ENCODE measurements at regions not wholly inside any gene's neighbourhood (a gene's known extent, or its start where the extent isn't known, plus 50 kb on each side); places are given as distances from the start of the nearest gene placed in this dataset.

- FAIRE-seq (no peak), ATAC-seq (no peak), DNase-seq (ENCODE audit: extremely low read depth in 1 of 4, low spot score in 3 of 4) (no peak)
- ChIA-PET POLR2A (no interaction called here), CTCF (ENCODE audit: low intra/inter-chr PET ratio) (no interaction called here)
- Histone ChIP-seq H3K4me1 (replicated peaks in 1 of 2; ENCODE audit: control insufficient read depth in 2 of 2, insufficient read depth in 2 of 2, low read length in 2 of 2) (no peaks in the 10 kb centered on the region), H3K4me3 (no peak overlapping the region), H2AFZ (ENCODE audit: low read depth, low read length) (no peak overlapping the region), H3K4me2 (ENCODE audit: insufficient read depth, low read length) (no peak overlapping the region), H3K9me3 (replicated peaks; ENCODE audit: control insufficient read depth, insufficient read depth, low read depth, low read length) (no peaks in the 10 kb centered on the region), H3K9ac (ENCODE audit: insufficient read depth in 1 of 2, low read depth in 2 of 2, low read length in 2 of 2) (no peak overlapping the region), H3K27ac (ENCODE audit: extremely low read depth, low read depth, low read length) (no peak overlapping the region), H3K27me3 (ENCODE audit: control insufficient read depth in 2 of 2, insufficient read depth in 2 of 2, low read length in 2 of 2) (no peaks in the 10 kb centered on the region), H3K36me3 (ENCODE audit: control insufficient read depth, insufficient read depth, low read length) (no peaks in the 10 kb centered on the region), H3K79me2 (ENCODE audit: control insufficient read depth, insufficient read depth, low read length) (no peaks in the 10 kb centered on the region), H4K20me1 (replicated peaks; ENCODE audit: control insufficient read depth, insufficient read depth, low read length) (no peaks in the 10 kb centered on the region), H3K9me1 (ENCODE audit: control insufficient read depth, insufficient read depth, low read length) (no peaks in the 10 kb centered on the region)
- intact Hi-C loops (cut with micrococcal nuclease) (no loop called here), in situ Hi-C loops (cut with MboI) (no loop called here)
- 0% methylated on average over 2 of the region's 2 CpGs for WGBS (ENCODE audit: insufficient coverage, low coverage, missing lambda C conversion rate)
- BruUV-seq (replicated peaks) = no TSS peak
- TF ChIP-seq TRIM24 (IDR thresholded peaks at IDR 0.05) (no peak), IRF1 (CRISPR knock-in tag; IDR thresholded peaks at IDR 0.05; ENCODE audit: borderline replicate concordance) (no peak), GMEB1 (CRISPR knock-in tag; IDR thresholded peaks at IDR 0.05) (no peak), BMI1 (IDR thresholded peaks at IDR 0.05; ENCODE audit: low read length) (no peak), KAT8 (IDR thresholded peaks at IDR 0.05; ENCODE audit: low read depth) (no peak), THRB (CRISPR knock-in tag; conservative IDR thresholded peaks at IDR 0.05) (no peak), ZSCAN32 (CRISPR knock-in tag; IDR thresholded peaks at IDR 0.05) (no peak), HES1 (IDR thresholded peaks at IDR 0.05; ENCODE audit: low read depth) (no peak), ID3 (CRISPR knock-in tag; IDR thresholded peaks at IDR 0.05) (no peak), ID3 (tag; IDR thresholded peaks at IDR 0.05) (no peak), NR1H2 (CRISPR knock-in tag; IDR thresholded peaks at IDR 0.05) (no peak), ZBTB1 (CRISPR knock-in tag; IDR thresholded peaks at IDR 0.05; ENCODE audit: borderline replicate concordance, low read depth) (no peak), BDP1 (IDR thresholded peaks at IDR 0.05; ENCODE audit: insufficient read depth, insufficient read length) (no peak), ZFX (CRISPR knock-in tag; IDR thresholded peaks at IDR 0.05) (no peak), ZNF398 (CRISPR knock-in tag; IDR thresholded peaks at IDR 0.05) (no peak), ZNF561 (CRISPR knock-in tag; conservative IDR thresholded peaks at IDR 0.05) (no peak), SAP30 (IDR thresholded peaks at IDR 0.05; ENCODE audit: borderline replicate concordance, insufficient read depth, low read depth, low read length, poor library complexity, severe bottlenecking) (no peak)
Measured at GRCh38 chr12:85523197-85523596, 243.2 kb downstream of the ALX1 start.

Data from K562 (cell line).